ENCODE measurements at regions not wholly inside any gene's neighbourhood (a gene's known extent, or its start where the extent isn't known, plus 50 kb on each side); places are given as distances from the start of the nearest gene placed in this dataset.
A peak's percentile ranks its signal among the peaks of the same experiment; 100 is the strongest.

- DNase-seq (ENCODE audit: low read depth, low spot score), result peak; percentile 54
- peak overlapping the region; percentile 22 for H3K27ac ChIP-seq
These were observed 154.1 kb upstream of the MMADHC start for GRCh38 chr2:149741646-149742045.

- no peak overlapping the region for H3K27ac ChIP-seq
- DNase-seq (ENCODE audit: low read depth, low spot score), result no peak
These were observed 152.9 kb upstream of the MMADHC start for GRCh38 chr2:149740490-149740889.

- no peak for DNase-seq (ENCODE audit: low read depth, low spot score)
- H3K27ac ChIP-seq, result no peak overlapping the region
These were observed 152.3 kb upstream of the MMADHC start for GRCh38 chr2:149739883-149740265.

- no peak for DNase-seq (ENCODE audit: low read depth, low spot score)
- peak overlapping the region; percentile 2 for H3K27ac ChIP-seq
These were observed 151.8 kb upstream of the MMADHC start for GRCh38 chr2:149739171-149739882.

GRCh38 chr2:149738767-149739166 lies 151.2 kb upstream of the MMADHC start:
- H3K27ac ChIP-seq, result no peak overlapping the region
- no peak for DNase-seq (ENCODE audit: low read depth, low spot score)

GRCh38 chr2:149737896-149738295 lies 150.3 kb upstream of the MMADHC start:
- no peak overlapping the region for H3K27ac ChIP-seq
- DNase-seq (ENCODE audit: low read depth, low spot score), result no peak

DNA sequence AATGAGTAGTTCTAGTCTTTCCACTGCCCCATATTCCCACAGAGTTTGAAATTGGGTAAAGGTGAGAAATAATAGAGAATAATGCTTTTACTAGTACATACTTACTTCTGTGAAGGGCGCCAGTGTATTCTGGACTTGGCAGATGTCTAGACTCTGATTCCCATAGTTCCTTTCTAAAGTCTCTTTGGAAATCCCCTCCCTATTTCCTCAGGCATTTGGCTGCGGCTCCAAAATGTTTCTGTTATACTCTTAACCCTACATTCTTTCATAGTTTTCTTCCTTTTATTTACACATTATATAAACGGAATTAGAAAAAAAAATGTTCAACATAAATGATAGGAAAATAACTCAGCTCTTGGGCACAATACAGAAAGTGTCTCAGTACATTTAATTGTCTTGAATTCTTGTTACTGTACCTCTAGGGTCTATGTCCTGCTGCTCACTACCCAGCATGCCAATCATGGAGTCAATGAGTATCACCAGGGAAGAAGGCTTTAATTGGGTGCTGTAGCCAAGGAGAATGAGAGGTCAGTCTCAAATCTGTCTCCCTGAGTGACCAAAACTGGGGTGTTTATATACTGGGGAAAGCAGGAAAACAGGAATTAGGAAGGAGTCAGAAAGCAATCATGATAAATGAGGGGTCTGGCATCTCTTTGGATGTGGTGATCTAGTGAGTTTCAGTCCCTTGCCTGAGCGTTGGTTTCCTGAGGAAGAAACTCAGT lies 147.8 kb upstream of the MMADHC start:
- no peak overlapping the region for H3K27ac ChIP-seq
- DNase-seq (ENCODE audit: low read depth, low spot score), result no peak

DNA sequence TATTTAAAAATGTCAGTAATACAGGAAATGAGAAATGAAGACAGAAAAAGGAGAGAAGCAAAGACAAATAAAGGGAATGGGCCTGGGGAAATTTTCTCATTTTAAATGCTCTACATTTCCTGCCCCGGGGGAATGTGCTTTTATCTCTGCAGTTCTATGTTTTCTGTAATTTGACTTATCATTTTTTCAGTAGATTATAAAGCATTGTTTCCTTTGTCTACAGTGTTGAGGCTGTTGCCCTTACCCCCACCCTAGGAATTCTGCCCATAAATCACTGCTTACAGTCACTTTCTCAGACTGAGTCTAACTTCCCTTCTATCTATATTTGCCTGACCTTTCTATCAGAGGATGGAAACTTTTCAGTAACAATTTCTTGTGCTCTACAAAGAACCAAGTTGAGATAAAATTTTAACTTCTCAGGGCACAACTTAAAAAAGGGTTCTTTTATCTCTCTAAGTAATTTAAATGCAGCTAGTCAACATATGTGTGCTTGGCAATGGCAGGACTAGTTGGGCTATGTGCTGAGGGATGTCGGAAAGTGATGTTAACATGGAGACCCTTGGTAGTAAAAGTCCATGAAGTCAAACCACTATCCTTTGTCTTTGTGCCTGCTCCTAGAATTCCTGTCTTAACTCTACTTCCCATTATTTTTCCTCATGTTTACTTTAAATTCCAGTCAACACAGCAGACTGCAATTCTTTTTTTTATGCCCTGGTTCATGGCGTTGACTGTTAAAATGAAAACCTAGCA lies 146.5 kb upstream of the MMADHC start:
- peak overlapping the region; percentile 83 for H3K27ac ChIP-seq
- DNase-seq (ENCODE audit: low read depth, low spot score), result no peak

- no peak for DNase-seq (ENCODE audit: low read depth, low spot score)
- H3K27ac ChIP-seq, result peak overlapping the region; percentile 83
These were observed 145.2 kb upstream of the MMADHC start for GRCh38 chr2:149732730-149733290.

- peak; percentile 90 for DNase-seq (ENCODE audit: low read depth, low spot score)
- peak overlapping the region; percentile 83 for H3K27ac ChIP-seq
These were observed 144.6 kb upstream of the MMADHC start for GRCh38 chr2:149732001-149732685.

GRCh38 chr2:149731079-149731478 lies 143.5 kb upstream of the MMADHC start:
- H3K27ac ChIP-seq, result peak overlapping the region; percentile 83
- DNase-seq (ENCODE audit: low read depth, low spot score), result no peak

GRCh38 chr2:149729586-149729985 lies 142.0 kb upstream of the MMADHC start:
- DNase-seq (ENCODE audit: low read depth, low spot score), result no peak
- no peak overlapping the region for H3K27ac ChIP-seq

- no peak for DNase-seq (ENCODE audit: low read depth, low spot score)
- no peak overlapping the region for H3K27ac ChIP-seq
These were observed 140.4 kb upstream of the MMADHC start for GRCh38 chr2:149727927-149728326.

DNA sequence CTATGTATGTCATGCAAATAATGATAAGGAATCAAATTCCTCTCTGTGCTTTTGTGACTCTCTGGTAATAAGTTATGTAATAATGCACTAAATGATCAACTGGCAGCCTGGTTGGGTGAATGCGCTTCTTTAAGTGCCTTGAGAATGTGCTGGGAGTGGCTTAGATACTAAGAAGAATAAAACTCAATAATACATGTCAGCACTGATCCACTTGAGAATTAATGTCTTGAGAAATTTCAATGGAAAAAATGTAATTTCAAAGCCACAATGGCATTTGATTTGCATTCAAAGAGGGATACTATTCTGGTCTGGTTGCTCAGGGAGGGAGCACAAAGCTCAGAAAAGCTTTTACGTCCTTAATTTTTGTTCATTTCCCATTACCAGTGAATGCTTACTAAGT lies 137.7 kb upstream of the MMADHC start:
- DNase-seq (ENCODE audit: low read depth, low spot score), result no peak
- H3K27ac ChIP-seq, result no peak overlapping the region

DNA sequence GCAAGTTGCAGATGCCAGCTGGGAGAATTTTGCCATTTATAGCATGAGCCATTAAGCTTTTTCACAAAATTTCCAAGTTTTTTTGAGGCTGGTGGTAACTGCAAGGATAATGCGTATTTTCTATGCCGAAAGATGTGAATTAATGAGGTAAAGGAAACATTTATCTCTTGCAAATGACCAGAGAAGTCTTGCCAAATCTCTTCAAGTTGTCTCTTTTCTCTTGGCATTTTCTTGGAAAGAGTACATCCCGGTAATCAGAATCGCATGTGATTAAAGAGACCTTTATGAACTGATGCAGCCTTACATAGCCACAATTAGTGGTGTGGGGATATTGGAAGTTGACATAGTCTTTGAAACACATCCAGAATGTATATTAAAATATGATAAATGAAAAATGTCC lies 136.5 kb upstream of the MMADHC start:
- no peak overlapping the region for H3K27ac ChIP-seq
- no peak for DNase-seq (ENCODE audit: low read depth, low spot score)

GRCh38 chr2:149720615-149721014 lies 133.0 kb upstream of the MMADHC start:
- DNase-seq (ENCODE audit: low read depth, low spot score), result no peak
- H3K27ac ChIP-seq, result no peak overlapping the region

GRCh38 chr2:149719695-149720094 lies 132.1 kb upstream of the MMADHC start:
- DNase-seq (ENCODE audit: low read depth, low spot score), result no peak
- no peak overlapping the region for H3K27ac ChIP-seq

GRCh38 chr2:149716687-149717086 lies 129.1 kb upstream of the MMADHC start:
- no peak overlapping the region for H3K27ac ChIP-seq
- DNase-seq (ENCODE audit: low read depth, low spot score), result no peak

GRCh38 chr2:149715894-149716293 lies 128.3 kb upstream of the MMADHC start:
- no peak overlapping the region for H3K27ac ChIP-seq
- DNase-seq (ENCODE audit: low read depth, low spot score), result no peak

GRCh38 chr2:149715005-149715592 lies 127.5 kb upstream of the MMADHC start:
- no peak for DNase-seq (ENCODE audit: low read depth, low spot score)
- no peak overlapping the region for H3K27ac ChIP-seq

Measured in epithelial cell of prostate (primary cell).